ENCODE measurements at regions not wholly inside any gene's neighbourhood (a gene's known extent, or its start where the extent isn't known, plus 50 kb on each side); places are given as distances from the start of the nearest gene placed in this dataset.

DNA sequence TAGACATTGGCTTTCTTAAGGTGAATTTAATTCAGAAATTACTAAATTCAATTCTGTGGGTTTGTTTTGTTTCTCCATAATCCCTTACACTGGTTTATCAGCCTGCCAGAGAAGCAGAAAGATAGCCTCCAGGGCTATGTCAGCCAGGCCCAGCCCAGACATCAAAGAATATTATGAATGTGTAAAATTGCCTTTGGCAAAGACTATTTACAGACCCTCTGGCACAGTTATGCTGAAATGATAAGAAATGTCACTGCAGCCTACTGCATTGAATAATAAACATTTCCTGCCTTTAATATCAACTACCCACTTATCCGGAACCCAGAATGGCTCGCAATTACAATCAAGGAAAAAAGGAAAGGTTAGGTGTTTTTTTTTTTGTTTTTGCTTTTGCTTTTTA lies 562.5 kb upstream of the LRRC4C start:
- TF ChIP-seq YY1 (IDR thresholded peaks at IDR 0.05; ENCODE audit: low read depth) (no peak), EP300 (IDR thresholded peaks at IDR 0.05; ENCODE audit: borderline replicate concordance) (no peak)
